Kidney epithelial cell (primary cell): ENCODE measurements at regions not wholly inside any gene's neighbourhood (a gene's known extent, or its start where the extent isn't known, plus 50 kb on each side); places are given as distances from the start of the nearest gene placed in this dataset.

Source experiments
- DNase-seq: peaks from one replicate; pipeline ENCODE4 v3.0.0-alpha.2; 2010; ENCODE audit warnings: low read depth
- H3K27me3 ChIP-seq: 2 replicates; pipeline ENCODE4 v1.6.0; 2011; ENCODE audit warnings: low read length; ENCODE audit not compliant: control insufficient read depth, insufficient read depth
- H3K36me3 ChIP-seq: 2 replicates; pipeline ENCODE4 v1.5.1; 2011; ENCODE audit warnings: low read length; ENCODE audit not compliant: control insufficient read depth, insufficient read depth
- H3K4me3 ChIP-seq: 2 replicates; pipeline ENCODE4 v1.5.1; 2011; ENCODE audit warnings: low read depth, mild to moderate bottlenecking, control low read depth, low read length
- CTCF ChIP-seq: IDR thresholded peaks from 2 replicates; pipeline ENCODE4 v1.5.1; 2011; ENCODE audit warnings: mild to moderate bottlenecking, moderate library complexity, low read length, control low read depth, inconsistent platforms; ENCODE audit not compliant: insufficient read depth, poor library complexity, severe bottlenecking

- no peak for TF ChIP-seq CTCF
- DNase-seq, result no peak
- no peak overlapping the region for H3K4me3 ChIP-seq
- no peaks in the 10 kb centered on the region for H3K27me3 ChIP-seq
- no peaks in the 10 kb centered on the region for H3K36me3 ChIP-seq
Observed at GRCh38 chr3:29143151-29143550, 137.7 kb upstream of the RBMS3 start.

GRCh38 chr3:29144361-29144760 is 136.5 kb upstream of the RBMS3 start:
- no peaks in the 10 kb centered on the region for H3K36me3 ChIP-seq
- DNase-seq, result no peak

GRCh38 chr3:29144807-29145206 is 136.1 kb upstream of the RBMS3 start:
- no peak overlapping the region for H3K4me3 ChIP-seq
- H3K27me3 ChIP-seq, result no peaks in the 10 kb centered on the region
- no peaks in the 10 kb centered on the region for H3K36me3 ChIP-seq
- TF ChIP-seq CTCF, result no peak
- no peak for DNase-seq

More at GRCh38 chr3:29144361-29144760, 136.5 kb upstream of the RBMS3 start:
- TF ChIP-seq CTCF, result no peak
- Histone ChIP-seq H3K4me3 (no peak overlapping the region), H3K27me3 (no peaks in the 10 kb centered on the region)

GRCh38 chr3:29145360-29145759 is 135.5 kb upstream of the RBMS3 start:
- Histone ChIP-seq H3K4me3 (no peak overlapping the region), H3K27me3 (no peaks in the 10 kb centered on the region), H3K36me3 (no peaks in the 10 kb centered on the region)
- DNase-seq, result no peak
- no peak for TF ChIP-seq CTCF

- no peak for TF ChIP-seq CTCF
- H3K36me3 ChIP-seq, result no peaks in the 10 kb centered on the region
- H3K4me3 ChIP-seq, result no peak overlapping the region
- H3K27me3 ChIP-seq, result no peaks in the 10 kb centered on the region
- no peak for DNase-seq
Observed at GRCh38 chr3:29152379-29152778, 128.5 kb upstream of the RBMS3 start.

- Histone ChIP-seq H3K4me3 (no peak overlapping the region), H3K27me3 (no peaks in the 10 kb centered on the region), H3K36me3 (no peaks in the 10 kb centered on the region)
- TF ChIP-seq CTCF, result no peak
- DNase-seq, result no peak
Observed at GRCh38 chr3:29153811-29154210, 127.1 kb upstream of the RBMS3 start.
